ENCODE measurements at regions not wholly inside any gene's neighbourhood (a gene's known extent, or its start where the extent isn't known, plus 50 kb on each side); places are given as distances from the start of the nearest gene placed in this dataset.

DNA sequence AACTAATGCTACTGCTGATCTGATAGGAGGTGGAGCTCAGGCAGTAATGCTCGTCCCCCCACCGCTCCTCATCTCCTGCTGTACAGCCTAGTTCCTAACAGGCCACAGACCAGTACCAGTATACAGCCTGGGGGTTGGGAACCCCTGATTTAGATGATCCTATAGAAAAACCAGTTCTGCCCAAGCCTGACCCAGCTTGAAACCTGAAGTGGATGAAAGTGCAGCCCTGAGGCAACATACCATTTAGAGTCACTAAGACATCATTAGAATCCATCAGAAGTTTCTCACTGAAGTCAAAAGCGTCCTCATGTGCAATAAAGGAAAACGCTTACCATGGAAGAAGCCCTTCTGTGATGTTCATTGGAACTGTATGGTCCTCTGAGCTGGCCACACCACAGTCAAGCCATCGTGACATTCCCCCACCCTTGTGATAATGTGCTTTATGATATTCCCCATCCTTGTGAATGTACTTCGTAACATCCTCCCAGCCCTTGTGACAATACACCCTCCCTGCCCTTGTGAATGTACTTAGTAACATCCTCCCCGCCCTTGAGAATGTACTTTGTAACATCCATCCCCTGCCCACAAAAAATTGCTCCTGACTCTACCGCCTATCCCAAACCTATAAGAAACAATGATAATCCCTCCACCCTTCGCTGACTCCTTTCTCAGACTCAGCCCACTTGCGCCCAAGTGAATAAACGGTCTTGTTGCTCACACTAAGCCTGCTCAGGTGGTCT is 65.9 kb upstream of the HECTD2 start:
- no peaks in the 10 kb centered on the region for H4K20me1 ChIP-seq (replicated peaks; ENCODE audit: insufficient read depth)
- ATAC-seq (no peak), DNase-seq (ENCODE audit: low spot score) (no peak)
- no peak overlapping the region for H3K27ac ChIP-seq (ENCODE audit: low read depth)
- no peak overlapping the region for H3K4me3 ChIP-seq
- H3K36me3 Mint-ChIP-seq (ENCODE audit: low read depth): no peaks in the 10 kb centered on the region
- peaks cover 1% of the 10 kb centered on the region for H3K27me3 Mint-ChIP-seq (ENCODE audit: insufficient read depth, low read depth, poor library complexity)
- peaks cover 7% of the 10 kb centered on the region; the same call in 1 of the 2 replicates for H3K9me2 ChIP-seq (ENCODE audit: insufficient read depth)
- H3K4me3 Mint-ChIP-seq: no peak overlapping the region
- no peak overlapping the region for H3K4me2 ChIP-seq
- no peak overlapping the region for H3K27ac Mint-ChIP-seq
- H3K4me1 ChIP-seq (ENCODE audit: insufficient read depth): no peaks in the 10 kb centered on the region
- H3K36me3 ChIP-seq (ENCODE audit: insufficient read depth): no peaks in the 10 kb centered on the region
- no peak overlapping the region for H2AFZ ChIP-seq
- TF ChIP-seq, protein P1, sequence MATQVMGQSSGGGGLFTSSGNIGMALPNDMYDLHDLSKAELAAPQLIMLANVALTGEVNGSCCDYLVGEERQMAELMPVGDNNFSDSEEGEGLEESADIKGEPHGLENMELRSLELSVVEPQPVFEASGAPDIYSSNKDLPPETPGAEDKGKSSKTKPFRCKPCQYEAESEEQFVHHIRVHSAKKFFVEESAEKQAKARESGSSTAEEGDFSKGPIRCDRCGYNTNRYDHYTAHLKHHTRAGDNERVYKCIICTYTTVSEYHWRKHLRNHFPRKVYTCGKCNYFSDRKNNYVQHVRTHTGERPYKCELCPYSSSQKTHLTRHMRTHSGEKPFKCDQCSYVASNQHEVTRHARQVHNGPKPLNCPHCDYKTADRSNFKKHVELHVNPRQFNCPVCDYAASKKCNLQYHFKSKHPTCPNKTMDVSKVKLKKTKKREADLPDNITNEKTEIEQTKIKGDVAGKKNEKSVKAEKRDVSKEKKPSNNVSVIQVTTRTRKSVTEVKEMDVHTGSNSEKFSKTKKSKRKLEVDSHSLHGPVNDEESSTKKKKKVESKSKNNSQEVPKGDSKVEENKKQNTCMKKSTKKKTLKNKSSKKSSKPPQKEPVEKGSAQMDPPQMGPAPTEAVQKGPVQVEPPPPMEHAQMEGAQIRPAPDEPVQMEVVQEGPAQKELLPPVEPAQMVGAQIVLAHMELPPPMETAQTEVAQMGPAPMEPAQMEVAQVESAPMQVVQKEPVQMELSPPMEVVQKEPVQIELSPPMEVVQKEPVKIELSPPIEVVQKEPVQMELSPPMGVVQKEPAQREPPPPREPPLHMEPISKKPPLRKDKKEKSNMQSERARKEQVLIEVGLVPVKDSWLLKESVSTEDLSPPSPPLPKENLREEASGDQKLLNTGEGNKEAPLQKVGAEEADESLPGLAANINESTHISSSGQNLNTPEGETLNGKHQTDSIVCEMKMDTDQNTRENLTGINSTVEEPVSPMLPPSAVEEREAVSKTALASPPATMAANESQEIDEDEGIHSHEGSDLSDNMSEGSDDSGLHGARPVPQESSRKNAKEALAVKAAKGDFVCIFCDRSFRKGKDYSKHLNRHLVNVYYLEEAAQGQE (IDR thresholded peaks at IDR 0.05; ENCODE audit: unreplicated experiment): no peak
- no peak for TF ChIP-seq POLR2AphosphoS5 (IDR thresholded peaks at IDR 0.05; ENCODE audit: low read depth)
- TF ChIP-seq EZH2phosphoT487 (IDR thresholded peaks at IDR 0.05; ENCODE audit: unreplicated experiment): no peak
- no peak for TF ChIP-seq JUNB (IDR thresholded peaks at IDR 0.05; ENCODE audit: unreplicated experiment)
- no peak for TF ChIP-seq STAT1 (IDR thresholded peaks at IDR 0.05; ENCODE audit: unreplicated experiment)
- TF ChIP-seq, protein P2, sequence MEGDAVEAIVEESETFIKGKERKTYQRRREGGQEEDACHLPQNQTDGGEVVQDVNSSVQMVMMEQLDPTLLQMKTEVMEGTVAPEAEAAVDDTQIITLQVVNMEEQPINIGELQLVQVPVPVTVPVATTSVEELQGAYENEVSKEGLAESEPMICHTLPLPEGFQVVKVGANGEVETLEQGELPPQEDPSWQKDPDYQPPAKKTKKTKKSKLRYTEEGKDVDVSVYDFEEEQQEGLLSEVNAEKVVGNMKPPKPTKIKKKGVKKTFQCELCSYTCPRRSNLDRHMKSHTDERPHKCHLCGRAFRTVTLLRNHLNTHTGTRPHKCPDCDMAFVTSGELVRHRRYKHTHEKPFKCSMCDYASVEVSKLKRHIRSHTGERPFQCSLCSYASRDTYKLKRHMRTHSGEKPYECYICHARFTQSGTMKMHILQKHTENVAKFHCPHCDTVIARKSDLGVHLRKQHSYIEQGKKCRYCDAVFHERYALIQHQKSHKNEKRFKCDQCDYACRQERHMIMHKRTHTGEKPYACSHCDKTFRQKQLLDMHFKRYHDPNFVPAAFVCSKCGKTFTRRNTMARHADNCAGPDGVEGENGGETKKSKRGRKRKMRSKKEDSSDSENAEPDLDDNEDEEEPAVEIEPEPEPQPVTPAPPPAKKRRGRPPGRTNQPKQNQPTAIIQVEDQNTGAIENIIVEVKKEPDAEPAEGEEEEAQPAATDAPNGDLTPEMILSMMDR (conservative IDR thresholded peaks at IDR 0.05; ENCODE audit: low read depth in 2 of 2): no peak
- TF ChIP-seq ZNF114 (CRISPR knock-in tag; IDR thresholded peaks at IDR 0.05): no peak
- TF ChIP-seq, protein P3, sequence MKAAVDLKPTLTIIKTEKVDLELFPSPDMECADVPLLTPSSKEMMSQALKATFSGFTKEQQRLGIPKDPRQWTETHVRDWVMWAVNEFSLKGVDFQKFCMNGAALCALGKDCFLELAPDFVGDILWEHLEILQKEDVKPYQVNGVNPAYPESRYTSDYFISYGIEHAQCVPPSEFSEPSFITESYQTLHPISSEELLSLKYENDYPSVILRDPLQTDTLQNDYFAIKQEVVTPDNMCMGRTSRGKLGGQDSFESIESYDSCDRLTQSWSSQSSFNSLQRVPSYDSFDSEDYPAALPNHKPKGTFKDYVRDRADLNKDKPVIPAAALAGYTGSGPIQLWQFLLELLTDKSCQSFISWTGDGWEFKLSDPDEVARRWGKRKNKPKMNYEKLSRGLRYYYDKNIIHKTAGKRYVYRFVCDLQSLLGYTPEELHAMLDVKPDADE (IDR thresholded peaks at IDR 0.05): no peak
- TF ChIP-seq, protein P4, sequence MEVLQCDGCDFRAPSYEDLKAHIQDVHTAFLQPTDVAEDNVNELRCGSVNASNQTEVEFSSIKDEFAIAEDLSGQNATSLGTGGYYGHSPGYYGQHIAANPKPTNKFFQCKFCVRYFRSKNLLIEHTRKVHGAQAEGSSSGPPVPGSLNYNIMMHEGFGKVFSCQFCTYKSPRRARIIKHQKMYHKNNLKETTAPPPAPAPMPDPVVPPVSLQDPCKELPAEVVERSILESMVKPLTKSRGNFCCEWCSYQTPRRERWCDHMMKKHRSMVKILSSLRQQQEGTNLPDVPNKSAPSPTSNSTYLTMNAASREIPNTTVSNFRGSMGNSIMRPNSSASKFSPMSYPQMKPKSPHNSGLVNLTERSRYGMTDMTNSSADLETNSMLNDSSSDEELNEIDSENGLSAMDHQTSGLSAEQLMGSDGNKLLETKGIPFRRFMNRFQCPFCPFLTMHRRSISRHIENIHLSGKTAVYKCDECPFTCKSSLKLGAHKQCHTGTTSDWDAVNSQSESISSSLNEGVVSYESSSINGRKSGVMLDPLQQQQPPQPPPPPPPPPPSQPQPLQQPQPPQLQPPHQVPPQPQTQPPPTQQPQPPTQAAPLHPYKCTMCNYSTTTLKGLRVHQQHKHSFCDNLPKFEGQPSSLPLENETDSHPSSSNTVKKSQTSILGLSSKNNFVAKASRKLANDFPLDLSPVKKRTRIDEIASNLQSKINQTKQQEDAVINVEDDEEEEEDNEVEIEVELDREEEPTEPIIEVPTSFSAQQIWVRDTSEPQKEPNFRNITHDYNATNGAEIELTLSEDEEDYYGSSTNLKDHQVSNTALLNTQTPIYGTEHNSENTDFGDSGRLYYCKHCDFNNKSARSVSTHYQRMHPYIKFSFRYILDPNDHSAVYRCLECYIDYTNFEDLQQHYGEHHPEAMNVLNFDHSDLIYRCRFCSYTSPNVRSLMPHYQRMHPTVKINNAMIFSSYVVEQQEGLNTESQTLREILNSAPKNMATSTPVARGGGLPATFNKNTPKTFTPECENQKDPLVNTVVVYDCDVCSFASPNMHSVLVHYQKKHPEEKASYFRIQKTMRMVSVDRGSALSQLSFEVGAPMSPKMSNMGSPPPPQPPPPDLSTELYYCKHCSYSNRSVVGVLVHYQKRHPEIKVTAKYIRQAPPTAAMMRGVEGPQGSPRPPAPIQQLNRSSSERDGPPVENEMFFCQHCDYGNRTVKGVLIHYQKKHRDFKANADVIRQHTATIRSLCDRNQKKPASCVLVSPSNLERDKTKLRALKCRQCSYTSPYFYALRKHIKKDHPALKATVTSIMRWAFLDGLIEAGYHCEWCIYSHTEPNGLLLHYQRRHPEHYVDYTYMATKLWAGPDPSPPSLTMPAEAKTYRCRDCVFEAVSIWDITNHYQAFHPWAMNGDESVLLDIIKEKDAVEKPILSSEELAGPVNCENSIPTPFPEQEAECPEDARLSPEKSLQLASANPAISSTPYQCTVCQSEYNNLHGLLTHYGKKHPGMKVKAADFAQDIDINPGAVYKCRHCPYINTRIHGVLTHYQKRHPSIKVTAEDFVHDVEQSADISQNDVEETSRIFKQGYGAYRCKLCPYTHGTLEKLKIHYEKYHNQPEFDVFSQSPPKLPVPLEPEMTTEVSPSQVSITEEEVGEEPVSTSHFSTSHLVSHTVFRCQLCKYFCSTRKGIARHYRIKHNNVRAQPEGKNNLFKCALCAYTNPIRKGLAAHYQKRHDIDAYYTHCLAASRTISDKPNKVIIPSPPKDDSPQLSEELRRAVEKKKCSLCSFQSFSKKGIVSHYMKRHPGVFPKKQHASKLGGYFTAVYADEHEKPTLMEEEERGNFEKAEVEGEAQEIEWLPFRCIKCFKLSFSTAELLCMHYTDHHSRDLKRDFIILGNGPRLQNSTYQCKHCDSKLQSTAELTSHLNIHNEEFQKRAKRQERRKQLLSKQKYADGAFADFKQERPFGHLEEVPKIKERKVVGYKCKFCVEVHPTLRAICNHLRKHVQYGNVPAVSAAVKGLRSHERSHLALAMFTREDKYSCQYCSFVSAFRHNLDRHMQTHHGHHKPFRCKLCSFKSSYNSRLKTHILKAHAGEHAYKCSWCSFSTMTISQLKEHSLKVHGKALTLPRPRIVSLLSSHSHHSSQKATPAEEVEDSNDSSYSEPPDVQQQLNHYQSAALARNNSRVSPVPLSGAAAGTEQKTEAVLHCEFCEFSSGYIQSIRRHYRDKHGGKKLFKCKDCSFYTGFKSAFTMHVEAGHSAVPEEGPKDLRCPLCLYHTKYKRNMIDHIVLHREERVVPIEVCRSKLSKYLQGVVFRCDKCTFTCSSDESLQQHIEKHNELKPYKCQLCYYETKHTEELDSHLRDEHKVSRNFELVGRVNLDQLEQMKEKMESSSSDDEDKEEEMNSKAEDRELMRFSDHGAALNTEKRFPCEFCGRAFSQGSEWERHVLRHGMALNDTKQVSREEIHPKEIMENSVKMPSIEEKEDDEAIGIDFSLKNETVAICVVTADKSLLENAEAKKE (CRISPR knock-in tag; IDR thresholded peaks at IDR 0.05): no peak
- no peak for TF ChIP-seq EZH2 (IDR thresholded peaks at IDR 0.05; ENCODE audit: low read depth, unreplicated experiment)
- TF ChIP-seq ZNF331 (CRISPR knock-in tag; IDR thresholded peaks at IDR 0.05; ENCODE audit: low read depth): no peak
- no peak for TF ChIP-seq CREB1 (CRISPR knock-in tag; IDR thresholded peaks at IDR 0.05; ENCODE audit: low read depth)
- no peak for TF ChIP-seq NANOG (IDR thresholded peaks at IDR 0.05; ENCODE audit: borderline replicate concordance)
- H3F3A ChIP-seq (replicated peaks; ENCODE audit: low read depth): no peaks in the 10 kb centered on the region
- no peaks in the 10 kb centered on the region for H3K4me1 Mint-ChIP-seq
- no peaks in the 10 kb centered on the region for H3K9me3 Mint-ChIP-seq
- no peaks in the 10 kb centered on the region for H3K79me2 ChIP-seq (replicated peaks; ENCODE audit: insufficient read depth)
- no peaks in the 10 kb centered on the region for H3K27me3 ChIP-seq (ENCODE audit: insufficient read depth)

All from GM23338 (cell line).